ENCODE measurements at regions not wholly inside any gene's neighbourhood (a gene's known extent, or its start where the extent isn't known, plus 50 kb on each side); places are given as distances from the start of the nearest gene placed in this dataset.

- peaks cover 2% of the 10 kb centered on the region; the same call in 1 of the 2 replicates for H3K9me2 ChIP-seq (ENCODE audit: insufficient read depth)
- peaks cover 19% of the 10 kb centered on the region for H3K4me1 Mint-ChIP-seq
- H3K4me2 ChIP-seq = no peak overlapping the region
- ATAC-seq (no peak), DNase-seq (ENCODE audit: low spot score) (no peak)
- H4K20me1 ChIP-seq (replicated peaks; ENCODE audit: insufficient read depth) = no peaks in the 10 kb centered on the region
- no peaks in the 10 kb centered on the region for H3K27me3 Mint-ChIP-seq (ENCODE audit: insufficient read depth, low read depth, poor library complexity)
- H3K4me1 ChIP-seq (ENCODE audit: insufficient read depth) = peaks cover 3% of the 10 kb centered on the region
- H3K4me3 ChIP-seq = no peak overlapping the region
- no peak overlapping the region for H3K27ac ChIP-seq (ENCODE audit: low read depth)
- no peaks in the 10 kb centered on the region for H3K36me3 Mint-ChIP-seq (ENCODE audit: low read depth)
- H3F3A ChIP-seq (replicated peaks; ENCODE audit: low read depth) = no peaks in the 10 kb centered on the region
- H3K36me3 ChIP-seq (ENCODE audit: insufficient read depth) = no peaks in the 10 kb centered on the region
- H3K4me3 Mint-ChIP-seq = no peak overlapping the region
- no peaks in the 10 kb centered on the region for H3K9me3 Mint-ChIP-seq
- H3K27ac Mint-ChIP-seq = no peak overlapping the region
- H3K79me2 ChIP-seq (replicated peaks; ENCODE audit: insufficient read depth) = no peaks in the 10 kb centered on the region
- H3K27me3 ChIP-seq (ENCODE audit: insufficient read depth) = no peaks in the 10 kb centered on the region
- H2AFZ ChIP-seq = no peak overlapping the region
- TF ChIP-seq EZH2phosphoT487 (IDR thresholded peaks at IDR 0.05; ENCODE audit: unreplicated experiment) = no peak
- TF ChIP-seq ETS1 (IDR thresholded peaks at IDR 0.05) = no peak
- no peak for TF ChIP-seq NANOG (IDR thresholded peaks at IDR 0.05; ENCODE audit: borderline replicate concordance)
- TF ChIP-seq ZNF462 (CRISPR knock-in tag; IDR thresholded peaks at IDR 0.05) = no peak
- TF ChIP-seq CREB1 (CRISPR knock-in tag; IDR thresholded peaks at IDR 0.05; ENCODE audit: low read depth) = no peak
- TF ChIP-seq EZH2 (IDR thresholded peaks at IDR 0.05; ENCODE audit: low read depth, unreplicated experiment) = no peak
- no peak for TF ChIP-seq ZNF331 (CRISPR knock-in tag; IDR thresholded peaks at IDR 0.05; ENCODE audit: low read depth)
- no peak for TF ChIP-seq POLR2AphosphoS5 (IDR thresholded peaks at IDR 0.05; ENCODE audit: low read depth)
- TF ChIP-seq CTCF (conservative IDR thresholded peaks at IDR 0.05; ENCODE audit: low read depth in 2 of 2) = no peak
- TF ChIP-seq ZNF114 (CRISPR knock-in tag; IDR thresholded peaks at IDR 0.05) = no peak
- TF ChIP-seq JUNB (IDR thresholded peaks at IDR 0.05; ENCODE audit: unreplicated experiment) = no peak
- no peak for TF ChIP-seq STAT1 (IDR thresholded peaks at IDR 0.05; ENCODE audit: unreplicated experiment)
- no peak for TF ChIP-seq REST (IDR thresholded peaks at IDR 0.05; ENCODE audit: unreplicated experiment)
Measured at GRCh38 chr4:62512271-62512670, 1312.1 kb downstream of the ADGRL3 start.
